H9 (cell line): ENCODE measurements at regions not wholly inside any gene's neighbourhood (a gene's known extent, or its start where the extent isn't known, plus 50 kb on each side); places are given as distances from the start of the nearest gene placed in this dataset.

Experiments used
- DNase-seq: peaks from one replicate; pipeline ENCODE4 v3.0.0-alpha.2; 2017
- H2AFZ ChIP-seq: one replicate; pipeline ENCODE4 v1.6.1; 2013; ENCODE audit warnings: mild to moderate bottlenecking, low read length, control low read depth, moderate library complexity
- H2AK5ac ChIP-seq: 2 replicates; pipeline ENCODE4 v1.6.1; 2013; ENCODE audit warnings: low read length, control low read depth, mixed read lengths; ENCODE audit not compliant: insufficient read length
- H2BK120ac ChIP-seq: one replicate; pipeline ENCODE4 v1.6.1; 2013; ENCODE audit warnings: low read depth, mild to moderate bottlenecking, low read length, control low read depth, inconsistent platforms; ENCODE audit not compliant: poor library complexity, severe bottlenecking
- H2BK12ac ChIP-seq: 2 replicates; pipeline ENCODE4 v1.6.1; 2013; ENCODE audit warnings: low read length, control low read depth, mixed read lengths, low read depth; ENCODE audit not compliant: insufficient read length
- H2BK15ac ChIP-seq: 2 replicates; pipeline ENCODE4 v1.6.1; 2013; ENCODE audit warnings: low read depth, low read length, control low read depth
- H2BK20ac ChIP-seq: one replicate; pipeline ENCODE4 v1.6.1; 2013; ENCODE audit warnings: low read depth, mild to moderate bottlenecking, low read length, control low read depth, inconsistent platforms; ENCODE audit not compliant: poor library complexity, severe bottlenecking
- H2BK5ac ChIP-seq: 2 replicates; pipeline ENCODE4 v1.6.1; 2013; ENCODE audit warnings: low read length, control low read depth, mixed read lengths; ENCODE audit not compliant: insufficient read length
- H3K14ac ChIP-seq: 2 replicates; pipeline ENCODE4 v1.6.1; 2013; ENCODE audit warnings: low read length, control low read depth; ENCODE audit not compliant: insufficient read depth
- H3K18ac ChIP-seq: 2 replicates; pipeline ENCODE4 v1.6.1; 2013; ENCODE audit warnings: low read depth, mild to moderate bottlenecking, mixed read lengths, low read length, control low read depth; ENCODE audit not compliant: insufficient read length
- H3K23ac ChIP-seq: 2 replicates; pipeline ENCODE4 v1.6.1; 2013; ENCODE audit warnings: low read length, control low read depth, mixed read lengths, low read depth; ENCODE audit not compliant: insufficient read length
- H3K23me2 ChIP-seq: 2 replicates; pipeline ENCODE4 v1.6.1; 2013; ENCODE audit warnings: low read depth, mild to moderate bottlenecking, mixed read lengths, low read length, control low read depth; ENCODE audit not compliant: insufficient read length, poor library complexity, severe bottlenecking
- H3K27ac ChIP-seq: 2 replicates; pipeline ENCODE4 v1.5.1; 2013; ENCODE audit warnings: low read length, control low read depth, mixed read lengths, low read depth; ENCODE audit not compliant: insufficient read length
- H3K27me3 ChIP-seq: 2 replicates; pipeline ENCODE4 v1.6.1; 2013; ENCODE audit warnings: low read length, control low read depth, inconsistent platforms; ENCODE audit not compliant: insufficient read depth
- H3K4ac ChIP-seq: 2 replicates; pipeline ENCODE4 v1.6.1; 2013; ENCODE audit warnings: low read depth, mild to moderate bottlenecking, control low read depth, inconsistent platforms, low read length, moderate library complexity
- H3K4me1 ChIP-seq: 2 replicates; pipeline ENCODE4 v1.6.1; 2013; ENCODE audit warnings: low read length, control low read depth, inconsistent platforms; ENCODE audit not compliant: insufficient read depth
- H3K4me2 ChIP-seq: 2 replicates; pipeline ENCODE4 v1.6.1; 2013; ENCODE audit warnings: low read length, control low read depth, mixed read lengths; ENCODE audit not compliant: insufficient read length, insufficient read depth
- H3K56ac ChIP-seq: 2 replicates; pipeline ENCODE4 v1.6.1; 2013; ENCODE audit warnings: low read depth, mild to moderate bottlenecking, mixed read lengths, low read length, control low read depth; ENCODE audit not compliant: insufficient read length
- H3K79me1 ChIP-seq: 2 replicates; pipeline ENCODE4 v1.6.1; 2013; ENCODE audit warnings: low read depth, mild to moderate bottlenecking, moderate library complexity, low read length, control low read depth, inconsistent platforms; ENCODE audit not compliant: insufficient read depth, poor library complexity, severe bottlenecking
- H3K79me2 ChIP-seq: 2 replicates; pipeline ENCODE4 v1.6.1; 2013; ENCODE audit warnings: low read length, control low read depth, inconsistent platforms; ENCODE audit not compliant: insufficient read depth
- H3K9ac ChIP-seq: 2 replicates; pipeline ENCODE4 v1.6.1; 2013; ENCODE audit warnings: low read length, control low read depth, mixed read lengths; ENCODE audit not compliant: insufficient read length; ENCODE audit errors: extremely low read depth
- H3K9me3 ChIP-seq: one replicate; pipeline ENCODE4 v1.6.1; 2013; ENCODE audit warnings: low read depth, low read length, inconsistent platforms; ENCODE audit not compliant: control insufficient read depth
- H3T11ph ChIP-seq: one replicate; pipeline ENCODE4 v1.6.1; 2013; ENCODE audit warnings: mild to moderate bottlenecking, low read length, control low read depth, inconsistent platforms
- H4K20me1 ChIP-seq: one replicate; pipeline ENCODE4 v1.6.1; 2013; ENCODE audit not compliant: control insufficient read depth, insufficient read length, insufficient read depth
- H4K5ac ChIP-seq: 2 replicates; pipeline ENCODE4 v1.6.1; 2013; ENCODE audit warnings: low read depth, mild to moderate bottlenecking, mixed read lengths, low read length, control low read depth; ENCODE audit not compliant: insufficient read length
- H4K8ac ChIP-seq: replicated peaks from 2 replicates; pipeline ENCODE4 v1.6.1; 2013; ENCODE audit warnings: low read length, control low read depth, mixed read lengths, low read depth; ENCODE audit not compliant: insufficient read length
- H4K91ac ChIP-seq: 2 replicates; pipeline ENCODE4 v1.6.1; 2013; ENCODE audit warnings: low read depth, mild to moderate bottlenecking, moderate library complexity, mixed read lengths, low read length, control low read depth; ENCODE audit not compliant: insufficient read length
- H3K27ac Mint-ChIP-seq, 3 experiments: 2 replicates in 2 of 3; 3 replicates in 1 of 3; pipeline ENCODE4 v1.8.0; 2020 to 2021; ENCODE audit warnings: mixed read lengths in 3 of 3, mild to moderate bottlenecking in 1 of 3, moderate library complexity in 1 of 3
- H3K27me3 Mint-ChIP-seq: 2 replicates; pipeline ENCODE4 v1.8.0; 2021; ENCODE audit warnings: low read depth, mild to moderate bottlenecking, moderate library complexity, mixed read lengths
- H3K36me3 Mint-ChIP-seq, 3 experiments: 2 replicates in 2 of 3; 3 replicates in 1 of 3; pipeline ENCODE4 v1.8.0; 2020 to 2021; ENCODE audit warnings: low read depth in 3 of 3, mixed read lengths in 3 of 3; ENCODE audit not compliant: insufficient read depth in 1 of 3
- H3K4me1 Mint-ChIP-seq, 2 experiments: 2 replicates each; pipeline ENCODE4 v1.8.0; 2020; ENCODE audit warnings: mixed read lengths in 2 of 2
- H3K4me3 Mint-ChIP-seq, 2 experiments: 2 replicates in 1 of 2; 3 replicates in 1 of 2; pipeline ENCODE4 v1.8.0; 2020 to 2021; ENCODE audit warnings: mild to moderate bottlenecking in 2 of 2, mixed read lengths in 2 of 2, moderate library complexity in 1 of 2
- H3K9me3 Mint-ChIP-seq, 2 experiments: 2 replicates in 1 of 2; 3 replicates in 1 of 2; pipeline ENCODE4 v1.8.0; 2020; ENCODE audit warnings: mild to moderate bottlenecking in 2 of 2, mixed read lengths in 2 of 2, moderate library complexity in 1 of 2
- WGBS: extraction: QIAGEN DNeasy Blood & Tissue Kit; methylation state at CpG from one replicate; pipeline ENCODE4 v1.1.7; 2013; ENCODE audit warnings: missing lambda C conversion rate, low lambda C conversion rate, mixed read lengths; ENCODE audit not compliant: insufficient read length; ENCODE audit errors: extremely low coverage; 5-methylcytosine and 5-hydroxymethylcytosine counted together
- TF ChIP-seq, protein P1 (sequence below): fragments of 200-600 bp; sonication (generic); conservative IDR thresholded peaks from 3 replicates; pipeline ENCODE4 v1.8.0; 2021; ENCODE audit warnings: antibody characterized with exemption, mild to moderate bottlenecking

DNA sequence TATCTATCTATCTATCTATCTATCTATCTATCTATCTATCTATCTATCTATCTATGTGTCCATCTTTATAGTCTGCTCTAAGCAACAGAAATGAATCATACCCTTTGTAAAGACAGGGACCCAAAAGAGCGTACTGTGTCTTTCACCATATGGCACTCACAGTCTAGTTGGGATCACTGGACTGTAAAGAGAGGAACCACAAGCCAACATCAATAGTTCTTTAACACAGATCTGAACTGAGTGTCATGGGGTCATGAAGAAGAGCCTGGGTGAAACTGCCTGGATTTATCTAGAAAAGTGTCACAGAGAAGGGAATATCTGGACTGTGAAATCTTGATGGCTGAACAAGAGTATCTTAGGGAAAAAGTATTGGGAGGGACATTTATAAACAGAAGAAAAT is 619.1 kb upstream of the SOX9 start:
- Histone ChIP-seq H3K18ac (no peak overlapping the region), H3K4me2 (no peak overlapping the region), H4K8ac (no peak overlapping the region), H2BK15ac (no peak overlapping the region), H3K14ac (no peak overlapping the region), H3K4me1 (no peaks in the 10 kb centered on the region), H4K5ac (no peak overlapping the region), H4K91ac (no peak overlapping the region), H2AK5ac (no peak overlapping the region), H3T11ph (no peak overlapping the region), H2BK5ac (no peak overlapping the region), H2AFZ (no peak overlapping the region), H2BK20ac (no peak overlapping the region), H3K56ac (no peak overlapping the region), H2BK12ac (no peak overlapping the region), H3K79me1 (no peaks in the 10 kb centered on the region), H3K9ac (no peak overlapping the region), H3K23ac (no peak overlapping the region), H3K9me3 (no peaks in the 10 kb centered on the region), H3K27ac (no peak overlapping the region), H3K27me3 (no peaks in the 10 kb centered on the region), H2BK120ac (no peak overlapping the region), H4K20me1 (no peaks in the 10 kb centered on the region), H3K23me2 (no peaks in the 10 kb centered on the region), H3K4ac (no peak overlapping the region), H3K79me2 (no peaks in the 10 kb centered on the region)
- WGBS: no CpG with 5 or more reads among the region's 1 CpG
- no peaks in the 10 kb centered on the region for H3K36me3 Mint-ChIP-seq
- H3K9me3 Mint-ChIP-seq: no peaks in the 10 kb centered on the region
- no peak overlapping the region for H3K4me3 Mint-ChIP-seq
- no peaks in the 10 kb centered on the region; the same call in 1 of the 2 replicates for H3K27me3 Mint-ChIP-seq
- H3K4me1 Mint-ChIP-seq: peaks cover 7% of the 10 kb centered on the region in 2 experiments
- TF ChIP-seq, protein P1, sequence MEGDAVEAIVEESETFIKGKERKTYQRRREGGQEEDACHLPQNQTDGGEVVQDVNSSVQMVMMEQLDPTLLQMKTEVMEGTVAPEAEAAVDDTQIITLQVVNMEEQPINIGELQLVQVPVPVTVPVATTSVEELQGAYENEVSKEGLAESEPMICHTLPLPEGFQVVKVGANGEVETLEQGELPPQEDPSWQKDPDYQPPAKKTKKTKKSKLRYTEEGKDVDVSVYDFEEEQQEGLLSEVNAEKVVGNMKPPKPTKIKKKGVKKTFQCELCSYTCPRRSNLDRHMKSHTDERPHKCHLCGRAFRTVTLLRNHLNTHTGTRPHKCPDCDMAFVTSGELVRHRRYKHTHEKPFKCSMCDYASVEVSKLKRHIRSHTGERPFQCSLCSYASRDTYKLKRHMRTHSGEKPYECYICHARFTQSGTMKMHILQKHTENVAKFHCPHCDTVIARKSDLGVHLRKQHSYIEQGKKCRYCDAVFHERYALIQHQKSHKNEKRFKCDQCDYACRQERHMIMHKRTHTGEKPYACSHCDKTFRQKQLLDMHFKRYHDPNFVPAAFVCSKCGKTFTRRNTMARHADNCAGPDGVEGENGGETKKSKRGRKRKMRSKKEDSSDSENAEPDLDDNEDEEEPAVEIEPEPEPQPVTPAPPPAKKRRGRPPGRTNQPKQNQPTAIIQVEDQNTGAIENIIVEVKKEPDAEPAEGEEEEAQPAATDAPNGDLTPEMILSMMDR: no peak
- DNase-seq: no peak
- H3K27ac Mint-ChIP-seq: no peak overlapping the region
